ENCODE measurements at regions not wholly inside any gene's neighbourhood (a gene's known extent, or its start where the extent isn't known, plus 50 kb on each side); places are given as distances from the start of the nearest gene placed in this dataset.
"Not testable (repeated sequence)": the region's sequence is repeated elsewhere in the genome, so short reads cannot be mapped to it uniquely, and the experiment has no call there.

DNA sequence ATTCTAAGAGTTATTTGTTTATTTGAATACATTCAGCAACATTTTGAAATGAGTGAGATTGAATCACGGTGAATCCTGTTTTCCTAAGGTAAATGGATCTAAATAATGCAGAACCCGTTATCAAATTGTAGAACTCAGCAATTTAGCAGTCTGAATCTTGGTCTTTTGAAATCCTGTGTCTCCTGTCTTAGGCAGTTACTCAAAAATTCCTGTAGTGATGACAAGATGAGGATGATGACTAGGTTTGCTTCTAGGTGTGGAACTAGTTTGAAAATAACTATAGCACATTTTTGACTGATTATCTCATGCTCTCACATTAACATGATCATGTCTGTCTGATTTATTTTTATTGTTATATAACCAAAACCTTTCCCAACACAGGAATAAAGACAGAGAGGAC lies 115.0 kb downstream of the RAP2B start:
- no peak overlapping the region for H3K4me3 ChIP-seq (ENCODE audit: low read depth, low read length)
- DNase-seq (ENCODE audit: low read depth): no peak
- TF ChIP-seq, protein P1, sequence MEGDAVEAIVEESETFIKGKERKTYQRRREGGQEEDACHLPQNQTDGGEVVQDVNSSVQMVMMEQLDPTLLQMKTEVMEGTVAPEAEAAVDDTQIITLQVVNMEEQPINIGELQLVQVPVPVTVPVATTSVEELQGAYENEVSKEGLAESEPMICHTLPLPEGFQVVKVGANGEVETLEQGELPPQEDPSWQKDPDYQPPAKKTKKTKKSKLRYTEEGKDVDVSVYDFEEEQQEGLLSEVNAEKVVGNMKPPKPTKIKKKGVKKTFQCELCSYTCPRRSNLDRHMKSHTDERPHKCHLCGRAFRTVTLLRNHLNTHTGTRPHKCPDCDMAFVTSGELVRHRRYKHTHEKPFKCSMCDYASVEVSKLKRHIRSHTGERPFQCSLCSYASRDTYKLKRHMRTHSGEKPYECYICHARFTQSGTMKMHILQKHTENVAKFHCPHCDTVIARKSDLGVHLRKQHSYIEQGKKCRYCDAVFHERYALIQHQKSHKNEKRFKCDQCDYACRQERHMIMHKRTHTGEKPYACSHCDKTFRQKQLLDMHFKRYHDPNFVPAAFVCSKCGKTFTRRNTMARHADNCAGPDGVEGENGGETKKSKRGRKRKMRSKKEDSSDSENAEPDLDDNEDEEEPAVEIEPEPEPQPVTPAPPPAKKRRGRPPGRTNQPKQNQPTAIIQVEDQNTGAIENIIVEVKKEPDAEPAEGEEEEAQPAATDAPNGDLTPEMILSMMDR (IDR thresholded peaks at IDR 0.05; ENCODE audit: insufficient read depth, low read length): no peak

DNA sequence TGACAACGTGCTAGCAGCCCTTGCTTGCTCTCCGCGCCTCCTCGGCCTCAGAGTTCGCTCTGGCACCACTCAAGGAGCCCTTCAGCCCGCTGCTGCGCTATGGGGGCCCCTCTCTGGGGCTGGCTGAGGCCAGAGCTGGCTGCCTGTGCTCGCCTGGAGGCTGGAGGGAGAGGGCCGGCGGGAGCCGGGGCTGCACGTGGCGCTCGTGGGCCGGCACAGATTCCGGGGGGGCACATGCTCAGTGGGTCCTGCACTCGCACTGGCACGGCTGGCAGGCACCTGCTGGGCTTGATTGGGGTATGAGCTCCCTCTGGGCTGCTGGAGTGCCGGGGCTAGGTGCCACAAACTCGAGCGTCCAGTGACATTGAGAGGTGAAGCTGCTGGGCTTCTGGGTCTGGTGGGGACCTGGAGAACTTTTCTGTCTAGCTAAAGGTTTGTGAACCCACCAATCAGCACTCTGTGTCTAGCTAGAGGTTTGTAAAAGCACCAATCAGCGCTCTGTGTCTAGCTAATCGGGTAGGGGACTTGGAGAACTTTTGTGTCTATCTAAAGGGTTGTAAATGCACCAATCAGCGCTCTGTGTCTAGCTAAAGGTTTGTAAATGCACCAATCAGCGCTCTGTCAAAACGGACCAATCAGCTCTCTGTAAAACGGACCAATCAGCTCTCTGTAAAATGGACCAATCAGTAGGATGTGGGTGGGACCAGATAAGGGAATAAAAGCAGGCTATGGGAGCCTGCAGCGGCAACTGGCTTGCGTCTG lies 119.4 kb downstream of the RAP2B start:
- DNase-seq (ENCODE audit: low read depth); H3K4me3 ChIP-seq (ENCODE audit: low read depth, low read length): not testable (repeated sequence)

DNA sequence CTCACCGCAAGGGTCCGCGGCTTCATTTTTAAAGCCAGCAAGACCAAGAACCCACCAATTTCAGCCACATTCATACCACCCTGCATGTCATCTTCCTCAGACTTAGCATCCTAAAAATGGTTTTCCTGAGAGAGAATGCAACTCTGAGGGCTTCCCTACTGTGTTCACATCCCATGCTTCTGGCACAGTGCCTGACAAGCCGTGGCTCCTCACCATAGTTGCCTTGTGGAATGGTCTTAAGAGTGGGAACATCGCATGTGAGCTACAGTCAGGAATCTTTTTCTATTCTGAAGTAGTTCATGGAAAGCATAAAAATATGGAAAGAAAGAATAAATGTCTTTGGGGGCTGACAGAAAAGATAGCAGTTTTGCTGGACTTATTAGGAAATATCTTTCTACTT lies 120.3 kb downstream of the RAP2B start:
- H3K4me3 ChIP-seq (ENCODE audit: low read depth, low read length): no peak overlapping the region
- TF ChIP-seq, protein P1 (IDR thresholded peaks at IDR 0.05; ENCODE audit: insufficient read depth, low read length): no peak
- DNase-seq (ENCODE audit: low read depth): no peak

DNA sequence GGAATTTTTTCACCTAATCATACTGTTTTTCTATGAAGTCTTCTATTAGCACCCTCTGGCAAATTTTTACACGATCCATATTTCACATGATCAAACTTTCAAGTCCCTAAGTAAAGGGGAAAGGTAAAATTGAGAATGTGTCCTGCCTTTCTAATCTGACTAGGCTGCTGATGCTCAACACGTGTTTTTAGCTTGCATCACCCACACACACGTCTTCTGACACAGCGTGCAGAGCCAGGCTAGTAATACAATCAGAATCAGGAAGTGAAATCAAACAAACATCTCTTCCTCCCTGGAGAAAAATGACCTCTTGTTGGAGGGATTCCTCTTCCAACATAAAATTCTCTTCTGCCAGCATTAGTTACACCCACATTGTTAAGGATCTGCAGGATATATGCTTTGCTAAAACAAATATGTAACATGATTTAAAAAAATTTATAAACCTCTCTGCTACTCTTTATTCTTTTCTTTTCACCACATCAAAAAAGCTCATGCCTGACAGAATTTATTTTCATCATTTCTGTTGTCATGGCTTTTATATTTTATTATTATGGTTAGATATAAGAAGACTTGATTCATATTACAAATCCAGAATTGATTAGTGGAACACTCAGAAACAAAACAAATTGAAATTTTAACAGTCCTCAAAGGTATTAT lies 122.4 kb downstream of the RAP2B start:
- TF ChIP-seq, protein P1 (IDR thresholded peaks at IDR 0.05; ENCODE audit: insufficient read depth, low read length): no peak
- no peak overlapping the region for H3K4me3 ChIP-seq (ENCODE audit: low read depth, low read length)
- DNase-seq (ENCODE audit: low read depth): peak; percentile 97

DNA sequence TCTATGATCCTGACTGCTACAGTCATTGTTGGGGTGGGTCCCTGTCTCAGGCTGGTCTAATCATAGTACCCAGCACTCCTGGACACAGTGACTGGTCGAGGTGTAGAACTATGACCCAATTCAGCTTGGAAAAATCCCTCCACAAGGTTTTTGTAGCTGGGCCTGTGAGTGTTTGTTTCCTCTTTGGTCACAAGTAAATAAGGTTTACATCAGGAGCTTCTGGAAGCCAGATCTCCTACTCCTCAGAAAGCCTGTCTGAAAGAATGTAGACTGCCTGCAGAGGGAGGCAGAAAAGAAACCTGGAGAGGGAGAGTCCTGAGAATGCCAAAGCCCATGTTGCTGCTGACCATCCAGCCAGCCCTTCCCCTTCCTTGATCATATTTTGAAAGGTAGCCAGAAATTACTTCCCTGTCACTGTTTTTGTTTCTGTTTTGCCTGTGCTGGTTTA lies 123.2 kb downstream of the RAP2B start:
- peak; percentile 79 for DNase-seq (ENCODE audit: low read depth)
- TF ChIP-seq, protein P1 (IDR thresholded peaks at IDR 0.05; ENCODE audit: insufficient read depth, low read length): peak; percentile 42

DNA sequence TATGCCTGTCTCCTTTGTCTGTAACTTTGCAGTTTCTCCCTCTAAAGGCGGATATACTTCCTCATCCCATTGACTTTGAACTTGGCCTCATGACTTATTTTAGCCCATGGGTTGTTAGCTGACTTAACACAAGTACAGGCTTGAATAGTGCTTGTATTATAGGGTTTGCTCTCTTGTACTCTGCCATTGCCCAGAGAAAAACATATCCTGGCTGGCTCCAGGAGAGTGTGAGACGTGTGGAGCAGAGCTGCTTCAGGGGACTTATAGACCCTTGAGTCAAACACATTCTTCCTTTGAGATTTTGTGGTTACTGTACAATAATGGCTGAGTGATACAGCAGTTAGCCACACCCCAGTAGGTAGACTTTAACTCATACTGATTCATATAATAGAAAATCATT lies 124.0 kb downstream of the RAP2B start:
- TF ChIP-seq, protein P1 (IDR thresholded peaks at IDR 0.05; ENCODE audit: insufficient read depth, low read length): no peak
- H3K4me3 ChIP-seq (ENCODE audit: low read depth, low read length): no peak overlapping the region
- DNase-seq (ENCODE audit: low read depth): no peak

More for the DNA sequence above, 123.2 kb downstream of the RAP2B start:
- H3K4me3 ChIP-seq (ENCODE audit: low read depth, low read length): no peak overlapping the region

DNA sequence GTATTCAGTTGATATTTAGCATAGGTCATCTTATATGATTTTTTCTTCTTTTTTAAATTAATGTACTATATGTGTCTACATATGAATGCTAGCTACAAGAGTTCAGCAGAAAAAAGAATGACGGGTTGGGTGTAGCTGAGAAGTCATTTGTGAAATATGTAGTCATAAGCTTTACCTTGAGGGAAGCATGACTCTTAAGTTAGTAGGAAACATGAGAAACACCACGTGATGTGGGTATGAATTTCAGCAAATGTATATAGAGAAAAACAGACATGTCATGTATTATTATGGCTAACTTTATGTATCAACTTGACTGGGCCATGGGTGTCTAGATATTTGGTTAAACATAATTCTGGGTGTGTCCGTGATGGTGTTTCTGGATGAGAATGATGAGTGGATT lies 125.0 kb downstream of the RAP2B start:
- no peak for DNase-seq (ENCODE audit: low read depth)
- no peak overlapping the region for H3K4me3 ChIP-seq (ENCODE audit: low read depth, low read length)
- TF ChIP-seq, protein P1 (IDR thresholded peaks at IDR 0.05; ENCODE audit: insufficient read depth, low read length): no peak

All from fibroblast of the aortic adventitia (primary cell).